ENCODE measurements at regions not wholly inside any gene's neighbourhood (a gene's known extent, or its start where the extent isn't known, plus 50 kb on each side); places are given as distances from the start of the nearest gene placed in this dataset.
"Not testable (repeated sequence)": the region's sequence is repeated elsewhere in the genome, so short reads cannot be mapped to it uniquely, and the experiment has no call there.

- DNase-seq (ENCODE audit: low spot score) = no peak
Observed at GRCh38 chr18:59848002-59848401, 51.8 kb upstream of the PMAIP1 start.

- not testable (repeated sequence) for DNase-seq (ENCODE audit: low spot score)
Observed at GRCh38 chr18:59847491-59847846, 52.3 kb upstream of the PMAIP1 start.

- peak; percentile 24 for DNase-seq (ENCODE audit: low spot score)
Observed at GRCh38 chr18:59846814-59847490, 52.8 kb upstream of the PMAIP1 start.

GRCh38 chr18:59842947-59843346 lies 56.8 kb upstream of the PMAIP1 start:
- no peak for DNase-seq (ENCODE audit: low spot score)

- no peak for DNase-seq (ENCODE audit: low spot score)
Observed at GRCh38 chr18:59839931-59840685, 59.7 kb upstream of the PMAIP1 start.

GRCh38 chr18:59839246-59839645 lies 60.5 kb upstream of the PMAIP1 start:
- no peak for DNase-seq (ENCODE audit: low spot score)

GRCh38 chr18:59837586-59837985 lies 62.2 kb upstream of the PMAIP1 start:
- peak; percentile 64 for DNase-seq (ENCODE audit: low spot score)

- no peak for DNase-seq (ENCODE audit: low spot score)
Observed at GRCh38 chr18:59835605-59836379, 64.0 kb upstream of the PMAIP1 start.

GRCh38 chr18:59834267-59834666 lies 65.5 kb upstream of the PMAIP1 start:
- DNase-seq (ENCODE audit: low spot score) = no peak

- DNase-seq (ENCODE audit: low spot score) = no peak
Observed at GRCh38 chr18:59833785-59834184, 66.0 kb upstream of the PMAIP1 start.

GRCh38 chr18:59823596-59824195 lies 76.1 kb upstream of the PMAIP1 start:
- DNase-seq (ENCODE audit: low spot score) = peak; percentile 68

- DNase-seq (ENCODE audit: low spot score) = no peak
Observed at GRCh38 chr18:59822612-59823550, 76.9 kb upstream of the PMAIP1 start.

- no peak for DNase-seq (ENCODE audit: low spot score)
Observed at GRCh38 chr18:59821983-59822382, 77.8 kb upstream of the PMAIP1 start.

- DNase-seq (ENCODE audit: low spot score) = no peak
Observed at GRCh38 chr18:59820663-59821062, 79.1 kb upstream of the PMAIP1 start.

GRCh38 chr18:59818769-59819168 lies 81.0 kb upstream of the PMAIP1 start:
- no peak for DNase-seq (ENCODE audit: low spot score)

- DNase-seq (ENCODE audit: low spot score) = no peak
Observed at GRCh38 chr18:59814891-59815290, 84.9 kb upstream of the PMAIP1 start.

GRCh38 chr18:59813942-59814341 lies 85.9 kb upstream of the PMAIP1 start:
- DNase-seq (ENCODE audit: low spot score) = no peak

GRCh38 chr18:59810735-59811520 lies 88.9 kb upstream of the PMAIP1 start:
- DNase-seq (ENCODE audit: low spot score) = no peak

- no peak for DNase-seq (ENCODE audit: low spot score)
Observed at GRCh38 chr18:59810183-59810582, 89.6 kb upstream of the PMAIP1 start.

- no peak for DNase-seq (ENCODE audit: low spot score)
Observed at GRCh38 chr18:59802031-59802430, 97.8 kb upstream of the PMAIP1 start.
